Natural killer cell (primary cell): ENCODE measurements at regions not wholly inside any gene's neighbourhood (a gene's known extent, or its start where the extent isn't known, plus 50 kb on each side); places are given as distances from the start of the nearest gene placed in this dataset.

Experiments
- ATAC-seq, 3 donors: fragments of 150-1000 bp in 2 of 3; fragments of 200-7000 bp in 1 of 3; cut with Tn5 transposase; 1 replicate in 1 of 3; 2 replicates in 2 of 3; pipeline ENCODE4 v1.10.0; 2021; ENCODE audit warnings: mild to moderate bottlenecking in 2 of 3, moderate library complexity in 2 of 3
- DNase-seq, 2 donors: peaks; one replicate each; pipeline versions ENCODE4 v3.0.0 to v3.0.0-alpha.2; 2013 to 2021; ENCODE audit warnings: mixed read lengths in 1 of 2
- H3K27ac ChIP-seq: one replicate; pipeline ENCODE4 v1.5.1; 2013; ENCODE audit warnings: mild to moderate bottlenecking, low read length
- H3K27me3 ChIP-seq: one replicate; pipeline ENCODE4 v1.6.1; 2013; ENCODE audit warnings: low read length; ENCODE audit not compliant: control insufficient read depth, insufficient read depth
- H3K36me3 ChIP-seq: one replicate; pipeline ENCODE4 v1.6.1; 2013; ENCODE audit warnings: low read length; ENCODE audit not compliant: control insufficient read depth, insufficient read depth
- H3K4me1 ChIP-seq: one replicate; pipeline ENCODE4 v1.6.1; 2013; ENCODE audit warnings: low read length; ENCODE audit not compliant: control insufficient read depth, insufficient read depth
- H3K4me3 ChIP-seq: one replicate; pipeline ENCODE4 v1.5.1; 2013; ENCODE audit warnings: low read length
- H3K9me3 ChIP-seq: one replicate; pipeline ENCODE4 v1.6.1; 2013; ENCODE audit warnings: low read length; ENCODE audit not compliant: control insufficient read depth, insufficient read depth
- H3K27ac Mint-ChIP-seq, 2 donors: one replicate each; pipeline ENCODE4 v1.8.0; 2022; ENCODE audit warnings: mild to moderate bottlenecking in 2 of 2, mixed read lengths in 2 of 2, moderate library complexity in 1 of 2
- H3K27me3 Mint-ChIP-seq, 2 donors: one replicate each; pipeline ENCODE4 v1.8.0; 2022; ENCODE audit warnings: low read depth in 2 of 2, mixed read lengths in 2 of 2
- H3K36me3 Mint-ChIP-seq: one replicate; pipeline ENCODE4 v1.8.0; 2022; ENCODE audit warnings: mixed read lengths
- H3K4me1 Mint-ChIP-seq, 2 donors: one replicate each; pipeline ENCODE4 v1.8.0; 2022; ENCODE audit warnings: mixed read lengths in 2 of 2
- H3K4me3 Mint-ChIP-seq: one replicate; pipeline ENCODE4 v1.8.0; 2022; ENCODE audit warnings: mild to moderate bottlenecking, moderate library complexity, mixed read lengths
- H3K9me3 Mint-ChIP-seq, 2 donors: one replicate each; pipeline ENCODE4 v1.8.0; 2022; ENCODE audit warnings: mixed read lengths in 2 of 2
- WGBS: methylation state at CpG from one replicate; pipeline ENCODE4 v1.1.7; 2013; ENCODE audit warnings: missing lambda C conversion rate; ENCODE audit not compliant: insufficient coverage; 5-methylcytosine and 5-hydroxymethylcytosine counted together
- intact Hi-C: fragments of 100-400 bp; cut with micrococcal nuclease; formaldehyde crosslinking; loops from one replicate; pipeline ENCODE4 v1.14.2; 2022
- TF ChIP-seq, protein P1 (sequence below): fragments of 200-600 bp; IDR thresholded peaks from one replicate; pipeline ENCODE4 v1.8.0; 2022; ENCODE audit warnings: antibody characterized with exemption

DNA sequence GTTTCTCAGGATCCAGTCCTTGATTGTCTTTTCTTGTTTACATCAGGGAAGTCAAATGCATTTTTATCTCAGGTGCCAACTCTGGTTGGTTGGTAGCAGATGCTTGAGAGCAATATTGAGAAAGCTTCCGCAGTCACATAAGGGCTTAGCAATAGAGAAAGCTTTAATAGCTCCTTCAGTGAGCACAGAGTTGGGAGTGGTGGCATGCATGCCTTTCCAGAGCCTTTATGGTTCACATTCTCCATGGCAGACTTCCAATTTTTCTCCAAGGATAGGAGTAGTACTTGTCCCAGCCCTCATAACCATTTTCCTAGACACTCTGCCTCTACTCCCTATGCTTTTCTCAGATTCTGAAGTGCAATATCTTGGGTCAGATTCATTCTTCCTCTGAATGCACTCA is 280.4 kb downstream of the AEBP2 start:
- Mint-ChIP-seq H3K27me3 (peaks cover 9% of the 10 kb centered on the region in 2 donors), H3K4me3 (no peak overlapping the region), H3K27ac (no peak overlapping the region), H3K36me3 (no peaks in the 10 kb centered on the region), H3K9me3 (no peaks in the 10 kb centered on the region), H3K4me1 (no peaks in the 10 kb centered on the region)
- Histone ChIP-seq H3K9me3 (no peaks in the 10 kb centered on the region), H3K27me3 (no peaks in the 10 kb centered on the region), H3K4me1 (no peaks in the 10 kb centered on the region), H3K36me3 (no peaks in the 10 kb centered on the region), H3K4me3 (no peak overlapping the region), H3K27ac (no peak overlapping the region)
- intact Hi-C loops = no loop called here
- TF ChIP-seq, protein P1, sequence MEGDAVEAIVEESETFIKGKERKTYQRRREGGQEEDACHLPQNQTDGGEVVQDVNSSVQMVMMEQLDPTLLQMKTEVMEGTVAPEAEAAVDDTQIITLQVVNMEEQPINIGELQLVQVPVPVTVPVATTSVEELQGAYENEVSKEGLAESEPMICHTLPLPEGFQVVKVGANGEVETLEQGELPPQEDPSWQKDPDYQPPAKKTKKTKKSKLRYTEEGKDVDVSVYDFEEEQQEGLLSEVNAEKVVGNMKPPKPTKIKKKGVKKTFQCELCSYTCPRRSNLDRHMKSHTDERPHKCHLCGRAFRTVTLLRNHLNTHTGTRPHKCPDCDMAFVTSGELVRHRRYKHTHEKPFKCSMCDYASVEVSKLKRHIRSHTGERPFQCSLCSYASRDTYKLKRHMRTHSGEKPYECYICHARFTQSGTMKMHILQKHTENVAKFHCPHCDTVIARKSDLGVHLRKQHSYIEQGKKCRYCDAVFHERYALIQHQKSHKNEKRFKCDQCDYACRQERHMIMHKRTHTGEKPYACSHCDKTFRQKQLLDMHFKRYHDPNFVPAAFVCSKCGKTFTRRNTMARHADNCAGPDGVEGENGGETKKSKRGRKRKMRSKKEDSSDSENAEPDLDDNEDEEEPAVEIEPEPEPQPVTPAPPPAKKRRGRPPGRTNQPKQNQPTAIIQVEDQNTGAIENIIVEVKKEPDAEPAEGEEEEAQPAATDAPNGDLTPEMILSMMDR = no peak
- DNase-seq (no peak), ATAC-seq (no peak)
- 100% methylated on average over 1 of the region's 1 CpG for WGBS

DNA sequence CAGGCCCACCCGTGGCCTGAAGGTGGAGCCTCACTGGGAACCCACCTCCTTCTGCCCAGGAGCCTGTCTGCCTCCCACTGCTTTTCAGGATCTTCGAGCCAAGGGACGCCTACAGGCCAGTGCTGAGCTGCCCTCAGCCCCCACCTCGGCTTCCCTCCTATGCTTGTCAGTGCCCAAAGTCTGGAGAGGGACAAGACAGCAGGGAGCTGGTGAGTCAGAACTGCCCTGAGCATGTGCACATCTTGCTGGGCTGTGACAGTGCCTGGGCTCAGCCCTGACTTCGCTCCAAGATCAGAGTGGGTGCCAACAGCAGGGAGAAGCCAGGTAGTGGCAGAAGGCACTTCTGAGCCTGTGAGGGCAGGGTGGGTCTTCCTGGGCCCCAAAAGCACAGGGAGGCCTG is 286.8 kb downstream of the AEBP2 start:
- Histone ChIP-seq H3K4me1 (no peaks in the 10 kb centered on the region), H3K4me3 (no peak overlapping the region), H3K27ac (no peak overlapping the region), H3K36me3 (no peaks in the 10 kb centered on the region), H3K27me3 (no peaks in the 10 kb centered on the region), H3K9me3 (peaks cover 3% of the 10 kb centered on the region)
- Mint-ChIP-seq H3K27ac (no peak overlapping the region), H3K4me3 (no peak overlapping the region), H3K27me3 (no peaks in the 10 kb centered on the region), H3K9me3 (no peaks in the 10 kb centered on the region), H3K36me3 (no peaks in the 10 kb centered on the region), H3K4me1 (no peaks in the 10 kb centered on the region)
- intact Hi-C loops = no loop called here
- no peak for DNase-seq
- TF ChIP-seq, protein P1 = no peak
- WGBS = 90% methylated on average over 5 of the region's 5 CpGs
- no peak for ATAC-seq

DNA sequence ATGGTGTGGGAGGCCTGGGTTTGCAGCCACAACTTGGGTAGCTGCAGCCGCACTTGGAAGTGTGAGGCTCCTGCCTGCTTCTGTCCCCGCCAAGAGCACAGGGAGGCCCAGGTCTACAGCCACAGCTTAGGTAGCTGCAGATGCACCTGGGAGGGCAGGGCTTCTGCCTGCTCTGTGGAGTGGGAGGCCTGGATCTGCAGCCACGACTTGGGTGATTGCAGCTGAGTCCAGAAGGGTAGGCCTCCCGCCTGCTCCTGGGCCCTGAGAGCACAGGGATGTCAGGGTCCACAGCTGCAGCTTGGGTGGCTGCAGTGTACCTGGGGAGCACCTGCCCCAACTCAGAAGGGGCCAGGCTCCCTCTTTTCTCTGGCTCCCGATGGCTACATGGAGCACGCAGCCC is 287.3 kb downstream of the AEBP2 start:
- no peaks in the 10 kb centered on the region for H3K36me3 ChIP-seq
- H3K4me3 ChIP-seq = no peak overlapping the region
- H3K27me3 ChIP-seq = no peaks in the 10 kb centered on the region
- no peaks in the 10 kb centered on the region for H3K4me1 ChIP-seq
- H3K9me3 ChIP-seq = peaks cover 3% of the 10 kb centered on the region
- Mint-ChIP-seq H3K27ac (no peak overlapping the region), H3K4me1 (no peaks in the 10 kb centered on the region), H3K36me3 (no peaks in the 10 kb centered on the region), H3K4me3 (no peak overlapping the region), H3K27me3 (no peaks in the 10 kb centered on the region), H3K9me3 (no peaks in the 10 kb centered on the region)
- TF ChIP-seq, protein P1 = no peak
- ATAC-seq (no peak), DNase-seq (no peak)
- WGBS = 91% methylated on average over 6 of the region's 6 CpGs
- intact Hi-C loops = no loop called here
- H3K27ac ChIP-seq = no peak overlapping the region

GRCh38 chr12:19737019-19737418 is 297.7 kb downstream of the AEBP2 start:
- no peaks in the 10 kb centered on the region for H3K27me3 Mint-ChIP-seq
- no peaks in the 10 kb centered on the region for H3K9me3 ChIP-seq
- peaks cover 2% of the 10 kb centered on the region for H3K27me3 ChIP-seq
- H3K27ac ChIP-seq = no peak overlapping the region
- intact Hi-C loops = loop anchor here (5.0 to 10.0 kb wide), 4 partner anchors 98 to 1945 kb away; no protein-coding TSS in a partner anchor
- H3K4me3 Mint-ChIP-seq = no peak overlapping the region
- no peak overlapping the region for H3K27ac Mint-ChIP-seq
- H3K36me3 Mint-ChIP-seq = no peaks in the 10 kb centered on the region
- no peaks in the 10 kb centered on the region for H3K36me3 ChIP-seq
- H3K9me3 Mint-ChIP-seq = no peaks in the 10 kb centered on the region
- H3K4me1 ChIP-seq = no peaks in the 10 kb centered on the region
- no peak for DNase-seq
- TF ChIP-seq, protein P1 = no peak
- ATAC-seq = no peak
- H3K4me1 Mint-ChIP-seq = no peaks in the 10 kb centered on the region
- H3K4me3 ChIP-seq = no peak overlapping the region
